Panc1 (cell line): ENCODE measurements at regions not wholly inside any gene's neighbourhood (a gene's known extent, or its start where the extent isn't known, plus 50 kb on each side); places are given as distances from the start of the nearest gene placed in this dataset.

Experiments used
- ATAC-seq: fragments of 200-7000 bp; cut with Tn5 transposase; 2 replicates; pipeline ENCODE4 v1.9.1; 2020; ENCODE audit warnings: mild to moderate bottlenecking, moderate library complexity
- BruUV-seq: library from RNA; stranded (reverse); fragments of 400-500 nt; replicated peaks from 2 replicates; lab custom pipeline; 2021; lab: Mats Ljungman, UMichigan
- CTCF ChIA-PET: fragments of 300-600 bp; sonication (Branson Sonifier 250); formaldehyde crosslinking; loops from one replicate; lab custom pipeline; 2022; ENCODE audit warnings: antibody characterized with exemption; lab: Charles Lee
- POLR2A ChIA-PET: fragments of 300-600 bp; sonication (Branson Sonifier 250); formaldehyde crosslinking; loops from one replicate; lab custom pipeline; 2022; ENCODE audit warnings: antibody characterized with exemption; lab: Charles Lee
- DNase-seq: peaks from one replicate; pipeline ENCODE4 v3.0.0-alpha.2; 2010; ENCODE audit warnings: low read depth, low spot score
- H3K27ac ChIP-seq: 2 replicates; pipeline ENCODE4 v1.5.1; 2011; ENCODE audit warnings: mild to moderate bottlenecking, low read length, inconsistent platforms
- H3K27me3 ChIP-seq: fragments of 200-500 bp; sonication (Bioruptor generic); 2 replicates; pipeline ENCODE4 v1.6.0; 2014; ENCODE audit warnings: low read length, inconsistent platforms; ENCODE audit not compliant: control insufficient read depth, insufficient read depth
- H3K36me3 ChIP-seq: fragments of 200-500 bp; sonication (Bioruptor generic); 2 replicates; pipeline ENCODE4 v1.5.1; 2014; ENCODE audit warnings: inconsistent platforms, mild to moderate bottlenecking, low read length, moderate library complexity; ENCODE audit not compliant: control insufficient read depth, insufficient read depth
- H3K4me1 ChIP-seq: 2 replicates; pipeline ENCODE4 v1.5.1; 2011; ENCODE audit warnings: inconsistent platforms, mild to moderate bottlenecking, low read length, moderate library complexity; ENCODE audit not compliant: control insufficient read depth, insufficient read depth
- H3K4me3 ChIP-seq, 2 experiments: 2 replicates each; pipeline ENCODE4 v1.5.1; 2011 to 2012; ENCODE audit warnings: low read depth in 2 of 2, low read length in 2 of 2, mild to moderate bottlenecking in 2 of 2, inconsistent platforms in 1 of 2, moderate library complexity in 1 of 2
- H3K9me3 ChIP-seq: fragments of 200-500 bp; sonication (Bioruptor generic); 2 replicates; pipeline ENCODE4 v1.5.1; 2014; ENCODE audit warnings: low read depth, mild to moderate bottlenecking, inconsistent platforms, low read length, moderate library complexity; ENCODE audit not compliant: control insufficient read depth, insufficient read depth
- CTCF ChIP-seq: fragments of 450-650 bp; IDR thresholded peaks from 2 replicates; pipeline ENCODE4 v1.5.1; 2017; ENCODE audit warnings: mild to moderate bottlenecking
- POLR2AphosphoS5 ChIP-seq: IDR thresholded peaks from 2 replicates; pipeline ENCODE4 v1.6.1; 2012; ENCODE audit warnings: mild to moderate bottlenecking, low read depth, low read length, moderate library complexity
- REST ChIP-seq, 2 experiments: IDR thresholded peaks; 2 replicates each; pipeline ENCODE4 v1.6.1; 2011 to 2012; ENCODE audit warnings: low read depth in 2 of 2, control low read depth in 1 of 2, low read length in 1 of 2, mild to moderate bottlenecking in 1 of 2, moderate library complexity in 1 of 2; ENCODE audit not compliant: insufficient read depth in 1 of 2
- SIN3A ChIP-seq: IDR thresholded peaks from 2 replicates; pipeline ENCODE4 v1.6.1; 2012; ENCODE audit warnings: low read depth, mild to moderate bottlenecking, low read length, moderate library complexity, borderline replicate concordance; ENCODE audit not compliant: insufficient read depth
- TCF7L2 ChIP-seq: IDR thresholded peaks from 2 replicates; pipeline ENCODE4 v1.6.1; 2011; ENCODE audit warnings: mild to moderate bottlenecking, low read depth, low read length, inconsistent platforms
- in situ Hi-C: cut with HindIII; loops from 2 replicates; pipeline ENCODE4 v1.10.0; 2016; ENCODE audit warnings: low sequenced_read_pairs, low pct_unique_long_range_greater_than_20kb
- intact Hi-C: fragments of 100-400 bp; cut with micrococcal nuclease; formaldehyde crosslinking; loops from one replicate; pipeline ENCODE4 v1.10.0; 2022; ENCODE audit not compliant: unreplicated experiment

DNA sequence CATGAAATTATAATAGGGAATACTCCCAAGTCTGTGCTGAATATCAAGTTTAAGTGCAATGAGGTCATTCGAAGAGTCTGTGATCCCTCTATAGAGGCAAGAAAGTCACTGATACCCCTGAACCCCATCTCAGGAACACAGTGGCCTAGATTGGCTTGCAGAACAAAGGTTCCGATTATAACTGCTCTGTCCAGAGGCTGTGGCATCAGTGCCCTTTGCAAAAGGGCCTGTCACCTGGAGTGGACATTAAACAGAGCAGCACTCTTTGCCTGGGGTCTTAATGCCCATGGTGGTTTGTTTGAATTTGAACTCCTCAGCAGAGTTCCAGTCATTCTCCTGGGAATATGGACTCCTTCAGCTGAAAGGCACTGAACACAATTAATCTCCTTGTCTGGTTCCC is 93.9 kb upstream of the SLCO3A1 start:
- ATAC-seq (no peak), DNase-seq (no peak)
- ChIA-PET POLR2A (no interaction called here), CTCF (no interaction called here)
- in situ Hi-C loops (no loop called here), intact Hi-C loops (no loop called here)
- Histone ChIP-seq H3K27me3 (no peaks in the 10 kb centered on the region), H3K36me3 (no peaks in the 10 kb centered on the region), H3K4me3 (no peak overlapping the region), H3K27ac (no peak overlapping the region), H3K4me1 (no peaks in the 10 kb centered on the region), H3K9me3 (no peaks in the 10 kb centered on the region)
- BruUV-seq: no TSS peak
- no peak for TF ChIP-seq TCF7L2
- TF ChIP-seq SIN3A: no peak
- no peak for TF ChIP-seq REST (IDR thresholded peaks at IDR 0.05; ENCODE audit: insufficient read depth in 1 of 2, low read depth in 2 of 2, low read length in 1 of 2)
- TF ChIP-seq CTCF: no peak
- TF ChIP-seq POLR2AphosphoS5: no peak

DNA sequence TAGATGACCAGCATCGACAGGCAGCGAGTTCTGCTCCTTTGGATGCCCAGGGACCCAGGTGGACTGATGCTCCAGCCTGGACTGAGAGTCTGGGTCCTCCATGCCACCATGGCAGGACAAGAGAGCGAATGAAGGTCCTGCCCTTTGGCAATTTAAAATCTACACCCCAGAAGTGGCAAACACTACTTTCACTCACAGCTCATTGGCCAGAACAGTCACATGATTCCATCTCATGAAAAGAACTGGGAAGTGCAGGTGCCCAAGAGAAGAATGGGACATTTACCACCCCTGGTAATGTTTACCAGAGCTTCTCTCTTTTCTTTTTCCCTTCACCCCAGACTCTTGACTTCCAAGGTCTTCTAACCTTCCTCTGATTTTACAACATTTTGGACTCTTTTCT is 87.8 kb upstream of the SLCO3A1 start:
- Histone ChIP-seq H3K4me1 (no peaks in the 10 kb centered on the region), H3K36me3 (no peaks in the 10 kb centered on the region), H3K27me3 (no peaks in the 10 kb centered on the region; the same call in 1 of the 2 replicates), H3K9me3 (no peaks in the 10 kb centered on the region), H3K27ac (no peak overlapping the region), H3K4me3 (no peak overlapping the region)
- ChIA-PET CTCF (no interaction called here), POLR2A (no interaction called here)
- no peak for DNase-seq
- no TSS peak for BruUV-seq
- ATAC-seq: no peak
- in situ Hi-C loops (no loop called here), intact Hi-C loops (no loop called here)
- TF ChIP-seq CTCF (no peak), TCF7L2 (no peak), REST (IDR thresholded peaks at IDR 0.05; ENCODE audit: insufficient read depth in 1 of 2, low read depth in 2 of 2, low read length in 1 of 2) (no peak), SIN3A (no peak), POLR2AphosphoS5 (no peak)
